Esophagus squamous epithelium (tissue), 5 donors: ENCODE measurements at regions not wholly inside any gene's neighbourhood (a gene's known extent, or its start where the extent isn't known, plus 50 kb on each side); places are given as distances from the start of the nearest gene placed in this dataset.
A peak's percentile ranks its signal among the peaks of the same experiment; 100 is the strongest.

Source experiments
- DNase-seq: peaks from one replicate; lab custom pipeline; 2025; lab: John Stamatoyannopoulos, UW
- H3K27ac ChIP-seq, 4 donors: fragments of 200-600 bp; sonication (generic); one replicate each; pipeline ENCODE4 v1.5.1; 2016 to 2019; ENCODE audit warnings: mild to moderate bottlenecking in 1 of 4
- H3K27me3 ChIP-seq, 4 donors: fragments of 200-600 bp; sonication (generic); 1 replicate in 3 of 4; 2 replicates in 1 of 4; pipeline versions ENCODE4 v1.5.1 to v1.6.0; 2017 to 2021; ENCODE audit warnings: antibody characterized with exemption in 1 of 4
- H3K36me3 ChIP-seq, 3 donors: fragments of 200-600 bp; sonication (generic); one replicate each; pipeline ENCODE4 v1.5.1; 2016 to 2019
- H3K4me1 ChIP-seq, 3 donors: fragments of 200-600 bp; sonication (generic); one replicate each; pipeline ENCODE4 v1.5.1; 2017 to 2019
- H3K4me3 ChIP-seq, 4 donors: fragments of 200-600 bp; sonication (generic); 1 replicate in 3 of 4; 2 replicates in 1 of 4; pipeline ENCODE4 v1.5.1; 2016 to 2019; ENCODE audit warnings: mild to moderate bottlenecking in 2 of 4, moderate library complexity in 1 of 4
- H3K9me3 ChIP-seq, 3 donors: fragments of 200-600 bp; sonication (generic); one replicate each; pipeline ENCODE4 v1.5.1; 2016 to 2019
- POLR2A ChIP-seq, 4 donors: fragments of 450-650 bp; IDR thresholded peaks; one replicate each; pipeline ENCODE4 v1.6.1; 2017; ENCODE audit warnings: antibody characterized with exemption in 4 of 4, mild to moderate bottlenecking in 4 of 4, moderate library complexity in 3 of 4
- WGBS, 2 donors: methylation state at CpG; one replicate each; pipeline ENCODE4 v1.1.5; 2018; 5-methylcytosine and 5-hydroxymethylcytosine counted together
- intact Hi-C: fragments of 100-400 bp; cut with DNase I; formaldehyde crosslinking; loops from one replicate; pipeline ENCODE4 v1.15.0; 2022
- TF ChIP-seq, protein P1 (sequence below), 6 experiments: fragments of 450-650 bp in 4 of 6; fragments of 200-600 bp in 2 of 6; sonication (generic) in 2 of 6; IDR thresholded peaks; one replicate each; pipeline ENCODE4 v1.5.1; 2016 to 2019; ENCODE audit warnings: antibody characterized with exemption in 6 of 6, mild to moderate bottlenecking in 4 of 6, moderate library complexity in 4 of 6
- donor health status: DM: yes; HTN: yes; CAD: no.

DNA sequence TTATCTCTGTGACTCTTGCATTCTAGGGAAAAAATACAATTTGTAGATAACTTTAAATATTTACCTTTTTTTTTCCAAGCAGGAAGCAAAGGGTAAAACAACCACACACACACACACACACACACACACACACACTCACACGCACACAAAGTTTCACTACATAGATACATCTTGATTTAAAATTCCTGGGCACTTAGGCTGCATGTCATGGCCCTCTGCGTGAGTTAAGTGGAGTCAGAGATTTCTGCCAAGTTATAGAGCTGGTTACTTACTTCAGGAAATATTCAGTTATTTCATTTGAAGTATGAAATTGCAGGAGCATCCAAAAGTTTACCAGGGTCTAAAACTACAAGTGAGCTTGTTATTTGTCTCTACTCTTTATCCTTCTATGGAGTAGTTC, 612.0 kb downstream of the IRS1 start:
- intact Hi-C loops = no loop called here
- 63 to 72% methylated on average over 2 of the region's 2 CpGs for WGBS, 2 donors
- DNase-seq = no peak
- TF ChIP-seq POLR2A (IDR thresholded peaks at IDR 0.05) = no peak
- TF ChIP-seq, protein P1, sequence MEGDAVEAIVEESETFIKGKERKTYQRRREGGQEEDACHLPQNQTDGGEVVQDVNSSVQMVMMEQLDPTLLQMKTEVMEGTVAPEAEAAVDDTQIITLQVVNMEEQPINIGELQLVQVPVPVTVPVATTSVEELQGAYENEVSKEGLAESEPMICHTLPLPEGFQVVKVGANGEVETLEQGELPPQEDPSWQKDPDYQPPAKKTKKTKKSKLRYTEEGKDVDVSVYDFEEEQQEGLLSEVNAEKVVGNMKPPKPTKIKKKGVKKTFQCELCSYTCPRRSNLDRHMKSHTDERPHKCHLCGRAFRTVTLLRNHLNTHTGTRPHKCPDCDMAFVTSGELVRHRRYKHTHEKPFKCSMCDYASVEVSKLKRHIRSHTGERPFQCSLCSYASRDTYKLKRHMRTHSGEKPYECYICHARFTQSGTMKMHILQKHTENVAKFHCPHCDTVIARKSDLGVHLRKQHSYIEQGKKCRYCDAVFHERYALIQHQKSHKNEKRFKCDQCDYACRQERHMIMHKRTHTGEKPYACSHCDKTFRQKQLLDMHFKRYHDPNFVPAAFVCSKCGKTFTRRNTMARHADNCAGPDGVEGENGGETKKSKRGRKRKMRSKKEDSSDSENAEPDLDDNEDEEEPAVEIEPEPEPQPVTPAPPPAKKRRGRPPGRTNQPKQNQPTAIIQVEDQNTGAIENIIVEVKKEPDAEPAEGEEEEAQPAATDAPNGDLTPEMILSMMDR (IDR thresholded peaks at IDR 0.05) = no peak
- H3K36me3 ChIP-seq = no peaks in the 10 kb centered on the region
- H3K27me3 ChIP-seq = no peaks in the 10 kb centered on the region
- peaks cover 0 to 7% (median 5%) of the 10 kb centered on the region in 3 donors for H3K4me1 ChIP-seq
- H3K27ac ChIP-seq = no peak overlapping the region
- no peak overlapping the region for H3K4me3 ChIP-seq
- H3K9me3 ChIP-seq = no peaks in the 10 kb centered on the region

DNA sequence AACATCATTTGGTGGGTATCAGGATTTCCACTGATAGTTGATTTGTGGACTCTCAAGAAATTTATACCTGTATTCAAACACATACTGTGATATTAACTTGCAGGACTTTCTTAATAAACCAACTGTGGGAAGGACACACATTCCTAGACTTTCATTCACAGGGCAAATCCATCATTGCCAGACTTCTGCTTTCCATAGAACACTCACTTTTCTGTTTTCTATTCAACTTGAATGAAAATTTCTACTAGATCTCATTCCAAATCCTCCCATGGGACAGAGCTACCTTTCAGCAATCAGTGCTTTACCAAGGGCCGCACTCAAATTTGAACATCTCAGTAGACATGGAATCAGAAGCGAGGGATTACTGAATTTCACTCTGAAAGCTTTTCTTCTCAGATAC, 612.5 kb downstream of the IRS1 start:
- intact Hi-C loops = no loop called here
- H3K36me3 ChIP-seq = no peaks in the 10 kb centered on the region
- WGBS, 2 donors = 46 to 67% methylated on average over 2 of the region's 2 CpGs

DNA sequence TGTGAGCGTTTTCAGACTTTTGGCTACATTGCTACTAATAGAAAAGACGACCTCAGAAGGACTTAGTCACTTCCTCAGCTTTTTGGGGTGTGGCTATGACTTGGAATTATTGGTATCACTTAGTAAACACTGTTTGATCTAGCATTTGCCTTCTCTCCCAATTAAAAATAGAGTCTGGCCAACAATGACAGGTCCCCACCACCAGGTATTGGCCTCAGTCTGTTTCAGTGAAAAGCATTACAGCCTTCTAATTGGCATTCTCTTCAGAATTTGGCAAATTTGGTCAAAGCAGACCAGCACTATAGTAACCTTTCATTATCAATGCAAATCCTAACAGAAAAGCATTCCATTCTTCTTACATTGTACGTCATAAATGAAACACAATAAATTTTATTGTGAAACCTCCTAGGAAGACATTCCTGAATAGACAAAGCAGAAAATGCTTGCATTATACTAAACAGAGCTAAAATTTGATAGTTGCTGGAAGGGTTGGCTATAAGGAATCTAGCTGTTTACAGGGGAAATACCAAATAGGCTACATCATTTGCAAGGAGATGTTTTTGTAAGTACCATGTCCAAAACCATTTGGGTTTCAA, 613.9 kb downstream of the IRS1 start:
- Histone ChIP-seq H3K27ac (peak overlapping the region in 2 of 4 donors; percentile 31 to 36), H3K27me3 (no peaks in the 10 kb centered on the region), H3K4me3 (no peak overlapping the region), H3K36me3 (no peaks in the 10 kb centered on the region), H3K9me3 (no peaks in the 10 kb centered on the region), H3K4me1 (peaks cover 0 to 7% (median 5%) of the 10 kb centered on the region in 3 donors)
- no peak for DNase-seq
- 3 to 8% methylated on average over 3 of the region's 3 CpGs for WGBS, 2 donors
- intact Hi-C loops = no loop called here
- TF ChIP-seq, protein P1 (IDR thresholded peaks at IDR 0.05) = no peak
- no peak for TF ChIP-seq POLR2A (IDR thresholded peaks at IDR 0.05)

More for the DNA sequence above, 612.5 kb downstream of the IRS1 start:
- Histone ChIP-seq H3K27ac (no peak overlapping the region), H3K4me1 (peaks cover 0 to 7% (median 5%) of the 10 kb centered on the region in 3 donors), H3K27me3 (no peaks in the 10 kb centered on the region), H3K9me3 (no peaks in the 10 kb centered on the region), H3K4me3 (no peak overlapping the region)
- TF ChIP-seq POLR2A (IDR thresholded peaks at IDR 0.05) = no peak
- TF ChIP-seq, protein P1 (IDR thresholded peaks at IDR 0.05) = no peak
- DNase-seq = no peak

DNA sequence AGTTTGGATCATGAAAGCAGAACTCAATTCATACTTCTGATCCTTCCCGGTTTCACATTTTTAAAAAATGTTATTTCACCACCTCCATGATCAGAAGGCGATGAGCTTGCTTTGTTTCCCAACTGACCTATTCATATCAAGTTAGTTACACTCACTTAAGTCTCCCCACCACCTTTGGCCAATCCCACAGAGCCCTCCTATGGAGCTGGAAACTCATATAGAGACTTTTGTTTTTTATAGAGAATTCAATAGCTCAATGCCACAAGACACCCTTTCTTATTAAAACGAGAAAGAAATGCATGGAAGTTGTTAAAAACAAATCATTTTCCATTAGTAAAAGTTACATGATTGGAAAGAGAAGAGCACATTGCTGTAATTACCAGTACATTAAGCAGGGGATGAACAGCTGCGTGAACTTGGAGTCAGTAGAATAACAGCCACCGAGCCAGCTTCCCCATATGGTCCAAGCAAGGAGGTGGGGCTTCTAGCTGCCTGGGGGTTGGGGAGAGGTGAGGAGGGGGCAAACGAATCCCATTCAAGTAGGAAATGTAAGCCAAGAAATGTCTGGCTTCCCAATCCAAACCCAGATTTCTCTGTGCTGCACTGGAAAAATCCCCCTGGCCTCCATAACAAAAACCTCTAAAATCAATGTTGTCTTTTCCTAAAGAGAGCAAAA, 614.5 kb downstream of the IRS1 start:
- no peak for DNase-seq

DNA sequence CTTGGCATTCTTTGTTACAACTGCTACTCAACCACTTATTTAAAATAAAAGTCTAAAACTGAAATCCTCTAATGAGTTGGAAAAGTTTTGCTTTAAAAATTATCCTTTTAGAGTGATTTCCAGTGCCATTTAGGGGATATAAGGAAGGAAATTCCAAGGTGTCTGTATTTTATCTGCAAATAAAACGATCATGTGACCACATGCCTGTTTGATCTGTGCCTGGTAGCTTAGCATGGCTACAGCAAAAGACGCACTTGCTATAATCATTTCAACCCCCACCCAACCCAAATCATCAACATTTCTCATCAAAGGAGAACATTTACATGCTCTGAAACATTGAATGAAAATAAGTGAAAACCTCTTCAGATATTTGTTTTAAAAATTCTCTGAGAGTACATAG, 615.1 kb downstream of the IRS1 start:
- Histone ChIP-seq H3K36me3 (no peaks in the 10 kb centered on the region), H3K9me3 (no peaks in the 10 kb centered on the region), H3K4me3 (no peak overlapping the region), H3K27ac (no peak overlapping the region), H3K27me3 (no peaks in the 10 kb centered on the region), H3K4me1 (peaks cover 0 to 7% (median 5%) of the 10 kb centered on the region in 3 donors)
- 69 to 78% methylated on average over 2 of the region's 2 CpGs for WGBS, 2 donors
- no peak for TF ChIP-seq POLR2A (IDR thresholded peaks at IDR 0.05)
- TF ChIP-seq, protein P1 (IDR thresholded peaks at IDR 0.05) = no peak
- DNase-seq = no peak
- intact Hi-C loops = no loop called here

More for the DNA sequence above, 614.5 kb downstream of the IRS1 start:
- Histone ChIP-seq H3K4me1 (peaks cover 0 to 7% (median 5%) of the 10 kb centered on the region in 3 donors), H3K27me3 (no peaks in the 10 kb centered on the region), H3K9me3 (no peaks in the 10 kb centered on the region), H3K27ac (peak overlapping the region in 2 of 4 donors; percentile 31 to 36), H3K4me3 (no peak overlapping the region), H3K36me3 (no peaks in the 10 kb centered on the region)
- TF ChIP-seq POLR2A (IDR thresholded peaks at IDR 0.05) = no peak
- TF ChIP-seq, protein P1 (IDR thresholded peaks at IDR 0.05) = no peak
- intact Hi-C loops = no loop called here
- 56 to 61% methylated on average over 6 of the region's 6 CpGs for WGBS, 2 donors
